GM04504 (cell line): ENCODE measurements at regions not wholly inside any gene's neighbourhood (a gene's known extent, or its start where the extent isn't known, plus 50 kb on each side); places are given as distances from the start of the nearest gene placed in this dataset.
"Not testable (repeated sequence)": the region's sequence is repeated elsewhere in the genome, so short reads cannot be mapped to it uniquely, and the experiment has no call there.

Experiments used
- DNase-seq: peaks from one replicate; pipeline ENCODE4 v3.0.0-alpha.2; 2012; ENCODE audit warnings: low read depth

GRCh38 chr2:191476901-191477300 lies 201.0 kb upstream of the NABP1 start:
- DNase-seq = no peak

DNA sequence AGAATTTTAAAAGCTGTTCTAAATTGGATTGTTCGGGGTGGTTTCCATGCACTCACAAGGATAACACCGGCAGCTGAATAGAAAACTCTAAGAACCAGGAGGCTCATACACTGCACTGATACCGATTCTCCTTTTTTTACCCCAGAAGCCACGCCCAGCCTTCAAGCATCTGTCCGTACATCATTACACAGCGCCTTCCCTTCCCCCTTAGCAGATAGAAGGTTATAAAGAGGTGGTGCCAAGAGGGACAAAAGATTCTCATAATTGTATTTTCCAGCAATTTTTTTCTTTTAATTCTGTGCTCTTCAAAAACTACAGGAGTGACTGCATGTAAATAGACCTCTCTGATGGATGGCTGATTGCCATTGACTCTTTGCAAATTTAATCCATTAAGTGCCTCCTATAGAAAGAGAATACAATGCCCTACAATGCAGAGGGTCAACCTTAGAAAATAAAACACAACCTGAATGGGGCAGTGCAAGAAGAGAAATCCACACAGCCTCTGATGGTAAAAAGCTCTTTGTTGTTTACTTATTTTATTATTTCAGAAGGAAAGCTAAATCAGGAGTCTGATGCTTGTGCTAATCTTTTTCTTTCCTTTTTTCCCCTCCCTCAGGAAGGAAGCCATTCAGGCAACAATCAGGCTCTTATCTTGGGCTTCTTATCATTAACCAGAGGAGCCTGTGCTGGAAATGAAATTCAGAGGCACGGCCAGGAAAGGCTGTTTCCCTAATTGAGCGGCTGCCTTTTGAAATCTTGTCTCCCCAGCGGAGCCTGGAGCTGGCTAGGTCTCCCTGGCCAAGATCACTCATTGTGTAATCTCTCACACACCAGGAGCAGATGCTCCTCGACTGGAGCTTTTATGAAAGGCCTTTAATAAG lies 198.9 kb upstream of the NABP1 start:
- DNase-seq = peak; percentile 68

GRCh38 chr2:191479680-191480023 lies 198.3 kb upstream of the NABP1 start:
- no peak for DNase-seq

DNA sequence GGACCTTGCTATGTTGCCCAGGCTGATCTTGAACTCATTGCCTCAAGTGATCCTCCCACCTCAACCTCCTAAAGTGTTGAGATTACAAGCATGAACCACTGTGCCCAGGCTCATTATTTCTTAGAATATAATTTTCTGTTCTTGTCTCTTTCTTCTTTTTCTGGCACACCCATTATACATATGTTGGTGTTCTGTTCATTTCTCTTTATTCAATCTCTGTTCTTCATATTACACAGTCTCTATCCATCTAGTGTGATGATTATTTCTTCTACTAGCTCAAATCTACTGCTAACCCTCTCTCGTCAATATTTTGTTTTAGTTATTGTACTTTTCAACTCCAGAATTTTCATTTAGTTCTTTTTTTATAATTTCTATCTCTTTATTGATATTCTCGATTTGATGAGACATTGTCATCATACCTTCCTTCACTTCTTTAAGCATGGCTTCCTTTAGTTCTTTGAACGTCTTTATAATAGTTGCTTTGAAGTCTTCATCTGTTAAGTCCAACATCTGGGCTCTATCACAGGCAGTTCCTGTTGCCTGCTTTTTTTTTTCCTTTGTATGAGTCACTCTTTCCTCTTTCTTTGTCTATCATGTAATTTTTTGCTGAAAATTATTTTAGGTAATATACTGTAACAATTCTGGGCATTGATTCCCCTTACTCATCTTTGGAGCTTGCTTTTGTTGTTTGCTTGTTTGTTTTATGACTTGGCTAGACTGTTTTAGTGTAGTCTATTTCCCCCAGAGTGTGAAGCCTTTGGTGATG lies 196.4 kb upstream of the NABP1 start:
- DNase-seq = no peak

- DNase-seq = no peak
Measured at GRCh38 chr2:191483117-191483516, 194.8 kb upstream of the NABP1 start.

DNA sequence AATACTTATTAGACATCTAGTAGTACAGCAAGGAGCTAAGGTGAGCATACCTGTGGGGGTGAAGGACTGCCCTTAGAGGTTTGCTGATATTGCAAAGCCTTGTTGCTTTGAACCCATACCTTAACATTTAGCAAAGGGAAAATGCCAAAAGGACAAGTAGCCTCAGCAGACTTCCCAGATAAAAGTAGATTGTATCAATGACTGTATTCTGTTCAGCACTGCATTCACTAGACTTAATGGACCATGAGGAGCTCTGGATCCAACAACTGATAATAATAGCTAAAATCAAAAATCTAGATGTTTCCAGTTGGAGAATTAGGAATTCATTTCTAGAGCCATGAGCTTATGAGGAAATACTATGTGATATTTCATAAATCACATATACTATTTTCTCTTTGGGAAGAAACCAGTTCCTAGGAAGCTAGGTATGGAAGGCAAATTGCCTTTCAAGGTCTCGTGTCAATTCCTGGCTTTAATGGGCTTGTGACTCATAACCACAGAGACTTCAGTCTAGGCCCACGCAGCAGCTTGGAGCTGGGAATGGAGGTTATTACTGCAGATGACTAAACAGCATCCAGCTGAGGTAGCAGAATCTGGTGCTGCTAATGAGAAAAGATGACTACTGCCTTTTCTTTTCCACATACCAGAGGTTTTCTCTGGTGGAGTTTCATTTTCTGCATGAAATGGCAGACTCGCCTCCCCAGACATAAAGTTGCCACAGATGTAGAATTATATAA lies 191.2 kb upstream of the NABP1 start:
- DNase-seq = peak; percentile 99

DNA sequence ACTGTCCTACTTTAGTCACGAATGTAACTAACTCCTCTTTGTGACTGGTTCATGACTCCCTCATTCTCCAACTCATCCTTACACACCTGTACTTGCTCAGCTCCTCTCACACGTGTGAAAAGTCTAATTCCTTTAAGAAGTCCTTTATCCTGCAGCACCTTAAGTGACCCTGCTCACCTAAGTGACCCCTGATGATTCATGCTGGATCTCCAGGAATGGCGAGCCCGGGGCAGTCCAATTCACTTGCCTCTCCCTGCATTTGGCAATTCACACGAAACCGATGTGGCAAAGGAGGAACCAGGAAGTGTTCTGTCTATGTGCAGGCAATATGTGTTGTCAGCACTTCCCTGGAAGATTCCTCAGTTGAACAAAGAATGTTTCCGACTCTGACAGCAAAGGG lies 189.8 kb upstream of the NABP1 start:
- DNase-seq = peak; percentile 63

- no peak for DNase-seq
Measured at GRCh38 chr2:191489177-191489576, 188.8 kb upstream of the NABP1 start.

DNA sequence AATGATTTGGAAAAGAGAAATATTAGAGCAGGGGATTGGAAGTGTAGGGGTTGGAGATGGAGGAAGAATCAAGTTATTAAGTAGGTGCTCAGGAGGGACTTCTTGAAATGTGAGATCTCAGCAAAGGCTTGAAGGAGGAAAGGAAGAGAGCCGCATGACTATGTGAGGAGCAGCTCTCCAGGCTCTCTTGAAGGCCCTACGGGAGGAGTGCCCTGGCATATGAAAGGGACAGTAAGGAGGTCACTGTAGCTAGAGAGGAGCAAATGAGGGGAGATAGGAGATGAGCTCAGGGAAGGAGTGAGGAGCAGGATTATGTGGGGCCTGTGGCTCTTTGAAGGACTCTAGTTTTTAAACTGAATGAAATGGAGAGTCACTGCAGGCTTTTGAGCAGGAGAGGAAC lies 181.1 kb upstream of the NABP1 start:
- DNase-seq = no peak

DNA sequence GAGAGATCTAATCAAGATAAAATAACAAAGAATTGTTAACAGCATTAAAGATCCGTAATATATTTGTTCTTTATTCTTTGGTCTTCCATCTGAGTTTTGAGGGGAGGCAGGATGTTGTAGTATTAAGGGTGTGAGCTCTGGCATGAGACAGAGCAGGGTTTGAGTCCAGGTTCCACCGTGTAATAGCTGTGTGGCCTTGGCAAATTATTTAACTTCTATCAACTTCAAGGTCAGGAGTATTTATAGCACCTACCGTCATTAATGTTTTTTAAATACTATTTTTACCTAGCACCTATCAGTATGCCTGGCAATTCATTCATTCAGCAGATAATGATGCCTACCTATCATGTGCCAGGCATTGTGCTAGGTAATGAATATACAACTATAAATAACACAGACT lies 180.1 kb upstream of the NABP1 start:
- DNase-seq = no peak

- DNase-seq = no peak
Measured at GRCh38 chr2:191499050-191499449, 178.9 kb upstream of the NABP1 start.

GRCh38 chr2:191499874-191500565 lies 177.9 kb upstream of the NABP1 start:
- peak; percentile 67 for DNase-seq

DNA sequence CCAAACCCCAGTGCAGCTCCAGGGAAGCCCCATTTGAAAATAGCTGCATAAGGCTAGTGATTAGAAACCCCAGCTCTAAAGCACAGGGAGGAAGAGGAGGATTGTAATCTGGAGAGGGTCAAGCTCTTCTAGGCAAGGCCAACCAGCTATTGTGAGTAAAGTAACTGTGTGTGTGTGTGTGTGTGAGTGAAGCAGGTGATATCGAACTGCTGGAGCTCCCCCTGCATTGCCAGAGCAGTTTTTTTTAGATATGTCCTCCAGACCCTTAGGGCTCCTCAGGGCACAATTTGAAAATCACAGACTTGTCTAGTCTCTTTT lies 177.4 kb upstream of the NABP1 start:
- DNase-seq = no peak

DNA sequence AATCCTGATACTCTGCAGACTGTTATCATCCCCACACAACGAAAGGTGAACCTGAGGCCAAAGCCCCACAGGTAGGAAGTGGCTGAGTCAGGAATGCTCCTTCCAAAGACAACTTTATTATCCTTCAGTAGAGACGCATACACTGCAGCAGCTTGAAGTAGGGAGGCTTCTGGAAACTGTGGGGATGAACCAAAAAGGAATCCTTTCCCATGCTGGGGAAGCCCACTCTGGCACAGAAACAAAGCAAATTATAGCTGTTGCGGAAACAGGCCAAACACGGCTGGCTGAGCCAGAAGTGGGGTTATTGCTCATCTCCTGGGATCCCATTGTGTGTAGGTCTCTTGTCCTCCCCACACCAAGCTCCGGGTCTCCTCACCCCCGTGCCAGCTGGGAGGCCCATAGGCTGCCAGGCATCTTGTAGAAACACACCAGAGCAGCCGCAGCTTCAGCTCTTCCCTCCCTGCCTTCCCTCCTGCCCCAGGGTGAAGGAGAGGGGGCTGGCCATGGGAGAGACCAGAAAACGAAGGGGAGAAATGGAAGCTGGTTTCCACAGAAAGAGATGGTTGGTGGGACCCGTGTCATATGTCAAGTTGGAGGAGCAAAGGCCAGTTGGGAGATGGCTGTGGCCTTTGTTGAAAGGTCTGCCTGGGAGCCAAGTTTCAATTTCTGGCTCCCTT lies 176.9 kb upstream of the NABP1 start:
- no peak for DNase-seq

GRCh38 chr2:191501561-191502168 lies 176.3 kb upstream of the NABP1 start:
- DNase-seq = peak; percentile 36

DNA sequence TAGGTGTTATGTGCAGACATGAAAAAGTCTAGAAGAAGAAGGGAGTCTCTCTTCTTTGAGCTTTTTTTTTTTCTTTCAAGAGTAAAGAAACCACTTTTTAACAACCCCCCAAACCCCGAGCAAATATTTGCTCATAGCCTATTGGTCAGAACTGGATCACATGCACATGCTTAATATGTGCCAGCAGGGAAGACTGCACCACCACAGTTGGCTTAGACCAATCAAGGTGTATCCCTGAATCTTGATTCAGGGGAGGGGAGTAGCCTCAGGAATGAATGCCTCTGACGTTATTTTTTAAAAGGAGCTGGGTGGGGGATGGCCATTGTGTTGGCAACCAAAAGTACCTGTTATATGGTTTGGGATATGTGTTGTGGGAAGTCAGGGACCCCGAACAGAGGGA lies 171.4 kb upstream of the NABP1 start:
- no peak for DNase-seq

DNA sequence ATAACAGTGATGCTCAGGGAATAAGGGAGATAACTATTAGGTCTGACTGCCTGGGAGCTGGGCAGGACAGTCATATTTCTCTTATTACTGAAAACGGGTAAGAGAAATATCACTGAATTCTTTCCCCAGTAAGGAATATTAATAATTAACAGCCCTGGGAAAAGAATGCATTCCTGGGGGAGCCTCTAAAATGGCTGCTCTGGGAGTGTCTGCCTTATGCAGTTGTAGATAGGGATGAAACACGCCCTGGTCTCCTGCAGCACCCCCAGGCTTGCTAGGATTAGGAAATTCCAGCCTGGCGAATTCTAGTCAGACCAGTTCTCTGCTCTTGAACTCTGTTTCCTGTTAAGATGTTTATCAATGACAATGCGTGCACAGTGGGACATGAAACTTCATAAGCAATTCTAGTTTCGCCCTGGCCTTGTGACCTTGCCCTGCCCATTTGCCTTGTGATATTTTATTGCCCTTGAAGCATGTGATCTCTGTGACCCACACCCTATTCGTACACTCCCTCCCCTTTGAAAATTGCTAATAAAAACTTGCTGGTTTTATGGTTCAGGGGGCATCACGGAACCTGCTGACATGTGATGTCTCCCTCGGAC lies 170.6 kb upstream of the NABP1 start:
- DNase-seq = not testable (repeated sequence)

- DNase-seq = no peak
Measured at GRCh38 chr2:191508738-191509137, 169.2 kb upstream of the NABP1 start.

- DNase-seq = no peak
Measured at GRCh38 chr2:191512216-191512835, 165.6 kb upstream of the NABP1 start.

DNA sequence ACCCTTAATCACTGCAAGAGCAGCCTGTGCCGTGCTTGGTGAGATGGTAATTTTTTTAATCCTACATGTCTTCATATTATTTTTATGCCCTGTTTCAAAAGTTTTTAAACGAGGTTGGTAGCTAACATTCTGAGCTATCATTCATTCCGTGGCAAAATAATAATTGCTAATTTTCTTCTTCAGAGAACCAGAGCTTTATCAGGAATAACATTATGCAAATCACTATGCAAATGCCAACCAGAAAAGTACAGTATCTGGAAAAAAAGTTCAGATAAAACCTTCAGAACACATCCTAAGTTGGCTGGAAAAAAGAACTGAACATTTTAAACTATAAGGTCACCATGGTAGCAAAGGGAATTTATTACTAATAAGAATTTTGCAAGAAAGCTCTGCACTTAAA lies 165.1 kb upstream of the NABP1 start:
- DNase-seq = no peak
